H1 (cell line): ENCODE measurements at regions not wholly inside any gene's neighbourhood (a gene's known extent, or its start where the extent isn't known, plus 50 kb on each side); places are given as distances from the start of the nearest gene placed in this dataset.

Experiments used
- BACH1 ChIP-seq: IDR thresholded peaks from 2 replicates; pipeline ENCODE4 v1.6.1; 2012; ENCODE audit warnings: low read length, improper control_type of control experiment
- TF ChIP-seq, protein P1 (sequence below): IDR thresholded peaks from 2 replicates; pipeline ENCODE4 v1.6.1; 2012; ENCODE audit warnings: inconsistent platforms

DNA sequence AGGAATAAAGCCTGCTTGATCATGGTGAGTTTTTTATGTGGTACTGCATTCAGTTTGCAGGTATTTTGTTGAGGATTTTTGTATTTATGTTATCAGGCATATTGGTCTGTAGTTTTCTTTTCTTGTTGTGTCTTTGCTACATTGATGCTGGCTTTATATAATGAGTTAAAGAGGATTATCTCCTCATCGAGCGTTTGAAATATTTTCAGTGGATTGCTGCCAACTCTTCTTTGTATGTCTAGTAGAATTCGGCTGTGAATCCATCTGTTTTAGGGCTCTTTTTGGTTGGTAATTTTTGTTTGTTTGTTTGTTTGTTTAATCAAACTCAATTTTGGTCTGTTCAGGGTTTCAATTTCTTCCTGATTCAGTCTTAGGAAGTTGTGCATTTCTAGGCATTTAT is 758.4 kb downstream of the KCNA4 start (continued):
- TF ChIP-seq, protein P1, sequence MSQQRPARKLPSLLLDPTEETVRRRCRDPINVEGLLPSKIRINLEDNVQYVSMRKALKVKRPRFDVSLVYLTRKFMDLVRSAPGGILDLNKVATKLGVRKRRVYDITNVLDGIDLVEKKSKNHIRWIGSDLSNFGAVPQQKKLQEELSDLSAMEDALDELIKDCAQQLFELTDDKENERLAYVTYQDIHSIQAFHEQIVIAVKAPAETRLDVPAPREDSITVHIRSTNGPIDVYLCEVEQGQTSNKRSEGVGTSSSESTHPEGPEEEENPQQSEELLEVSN, result no peak
- TF ChIP-seq BACH1, result no peak
- TF ChIP-seq, all 59 proteins: peak for 0
